ENCODE measurements at regions not wholly inside any gene's neighbourhood (a gene's known extent, or its start where the extent isn't known, plus 50 kb on each side); places are given as distances from the start of the nearest gene placed in this dataset.

GRCh38 chr4:86542319-86543027 is 51.6 kb upstream of the PTPN13 start:
- ATAC-seq = no peak
- no peak for TF ChIP-seq ZNF8 (CRISPR knock-in tag; IDR thresholded peaks at IDR 0.05)
- TF ChIP-seq TSHZ2 (CRISPR knock-in tag; IDR thresholded peaks at IDR 0.05) = no peak
- no peak for TF ChIP-seq SNAI2 (CRISPR knock-in tag; IDR thresholded peaks at IDR 0.05)
- TF ChIP-seq ZC3H10 (CRISPR knock-in tag; IDR thresholded peaks at IDR 0.05) = no peak
- no peak for TF ChIP-seq ZNF565 (CRISPR knock-in tag; conservative IDR thresholded peaks at IDR 0.05; ENCODE audit: low read depth)
- TF ChIP-seq ARNTL (CRISPR knock-in tag; IDR thresholded peaks at IDR 0.05; ENCODE audit: borderline replicate concordance, low read depth) = no peak

- no peak for ATAC-seq
- TF ChIP-seq GLIS3 (CRISPR knock-in tag; IDR thresholded peaks at IDR 0.05) (no peak), ZC3H10 (CRISPR knock-in tag; IDR thresholded peaks at IDR 0.05) (no peak), TCF4 (CRISPR knock-in tag; IDR thresholded peaks at IDR 0.05; ENCODE audit: borderline replicate concordance) (no peak), PPARA (CRISPR knock-in tag; IDR thresholded peaks at IDR 0.05; ENCODE audit: borderline replicate concordance) (no peak), ZFP30 (CRISPR knock-in tag; IDR thresholded peaks at IDR 0.05) (no peak), ZNF8 (CRISPR knock-in tag; IDR thresholded peaks at IDR 0.05) (no peak), ZNF70 (CRISPR knock-in tag; IDR thresholded peaks at IDR 0.05) (no peak), ESRRG (CRISPR knock-in tag; IDR thresholded peaks at IDR 0.05) (no peak)
Observed at GRCh38 chr4:86543080-86543479, 51.0 kb upstream of the PTPN13 start.

- no peak; the same call in 2 of the 3 replicates for ATAC-seq
- TF ChIP-seq TSHZ2 (CRISPR knock-in tag; IDR thresholded peaks at IDR 0.05) (no peak), RARB (CRISPR knock-in tag; IDR thresholded peaks at IDR 0.05) (no peak), TCF4 (CRISPR knock-in tag; IDR thresholded peaks at IDR 0.05; ENCODE audit: borderline replicate concordance) (no peak), ARNTL (CRISPR knock-in tag; IDR thresholded peaks at IDR 0.05; ENCODE audit: borderline replicate concordance, low read depth) (no peak), ZNF565 (CRISPR knock-in tag; conservative IDR thresholded peaks at IDR 0.05; ENCODE audit: low read depth) (no peak), OSR1 (CRISPR knock-in tag; IDR thresholded peaks at IDR 0.05) (no peak), CSRNP3 (CRISPR knock-in tag; IDR thresholded peaks at IDR 0.05) (no peak), ESRRG (CRISPR knock-in tag; IDR thresholded peaks at IDR 0.05) (no peak), ZNF70 (CRISPR knock-in tag; IDR thresholded peaks at IDR 0.05) (no peak), ZNF8 (CRISPR knock-in tag; IDR thresholded peaks at IDR 0.05) (no peak), TOX (CRISPR knock-in tag; IDR thresholded peaks at IDR 0.05; ENCODE audit: borderline replicate concordance) (no peak), ZC3H10 (CRISPR knock-in tag; IDR thresholded peaks at IDR 0.05) (no peak), CREB5 (CRISPR knock-in tag; IDR thresholded peaks at IDR 0.05; ENCODE audit: low read depth) (no peak)
Observed at GRCh38 chr4:86543560-86544309, 50.4 kb upstream of the PTPN13 start.
